Breast epithelium (tissue), 3 donors: ENCODE measurements at regions not wholly inside any gene's neighbourhood (a gene's known extent, or its start where the extent isn't known, plus 50 kb on each side); places are given as distances from the start of the nearest gene placed in this dataset.

ENCODE experiments used
- CTCF ChIP-seq, 3 donors: fragments of 450-650 bp; IDR thresholded peaks; one replicate each; pipeline ENCODE4 v1.5.1; 2016 to 2017; ENCODE audit warnings: antibody characterized with exemption in 3 of 3, mild to moderate bottlenecking in 3 of 3, moderate library complexity in 3 of 3
- POLR2A ChIP-seq: fragments of 450-650 bp; IDR thresholded peaks from one replicate; pipeline ENCODE4 v1.6.1; 2016; ENCODE audit warnings: antibody characterized with exemption, mild to moderate bottlenecking, moderate library complexity

GRCh38 chr2:16336916-16337315, 328.7 kb downstream of the CYRIA start:
- TF ChIP-seq CTCF (IDR thresholded peaks at IDR 0.05) (no peak), POLR2A (no peak)
